GM23338 (cell line): ENCODE measurements at regions not wholly inside any gene's neighbourhood (a gene's known extent, or its start where the extent isn't known, plus 50 kb on each side); places are given as distances from the start of the nearest gene placed in this dataset.

ENCODE experiments used
- ATAC-seq: fragments of 200-7000 bp; cut with Tn5 transposase; 3 replicates; pipeline ENCODE4 v1.9.1; 2020
- DNase-seq: peaks from one replicate; pipeline ENCODE4 v3.0.0-alpha.2; 2015; ENCODE audit warnings: low spot score
- H2AFZ ChIP-seq: fragments of 200-600 bp; sonication (generic); 2 replicates; pipeline ENCODE4 v1.8.0; 2016; ENCODE audit warnings: antibody characterized with exemption, mild to moderate bottlenecking, moderate library complexity
- H3F3A ChIP-seq: fragments of 200-600 bp; sonication (generic); replicated peaks from 2 replicates; pipeline ENCODE4 v1.8.0; 2017; ENCODE audit warnings: antibody characterized with exemption, mixed run types, low read depth
- H3K27ac ChIP-seq: fragments of 200-600 bp; sonication (generic); 2 replicates; pipeline ENCODE4 v1.6.1; 2016; ENCODE audit warnings: low read depth
- H3K27me3 ChIP-seq: fragments of 200-600 bp; sonication (generic); 2 replicates; pipeline ENCODE4 v1.8.0; 2016; ENCODE audit warnings: mild to moderate bottlenecking, mixed run types, moderate library complexity; ENCODE audit not compliant: insufficient read depth
- H3K36me3 ChIP-seq: fragments of 200-600 bp; sonication (generic); 2 replicates; pipeline ENCODE4 v1.8.0; 2016; ENCODE audit warnings: mild to moderate bottlenecking; ENCODE audit not compliant: insufficient read depth
- H3K4me1 ChIP-seq: fragments of 200-600 bp; sonication (generic); 2 replicates; pipeline ENCODE4 v1.8.0; 2016; ENCODE audit warnings: mild to moderate bottlenecking, moderate library complexity; ENCODE audit not compliant: insufficient read depth
- H3K4me2 ChIP-seq: fragments of 200-600 bp; sonication (generic); 2 replicates; pipeline ENCODE4 v1.7.1; 2017; ENCODE audit warnings: mixed run types
- H3K4me3 ChIP-seq: fragments of 200-600 bp; sonication (generic); 2 replicates; pipeline ENCODE4 v1.6.1; 2016; ENCODE audit warnings: mixed run types
- H3K79me2 ChIP-seq: fragments of 200-600 bp; sonication (generic); replicated peaks from 2 replicates; pipeline ENCODE4 v1.8.0; 2017; ENCODE audit warnings: mild to moderate bottlenecking; ENCODE audit not compliant: insufficient read depth
- H3K9me2 ChIP-seq: fragments of 200-600 bp; sonication (generic); 2 replicates; pipeline ENCODE4 v1.8.0; 2017; ENCODE audit not compliant: insufficient read depth
- H4K20me1 ChIP-seq: fragments of 200-600 bp; sonication (generic); replicated peaks from 2 replicates; pipeline ENCODE4 v1.8.0; 2017; ENCODE audit warnings: mild to moderate bottlenecking; ENCODE audit not compliant: insufficient read depth
- H3K27ac Mint-ChIP-seq: 2 replicates; pipeline ENCODE4 v1.8.0; 2020; ENCODE audit warnings: inconsistent platforms, mild to moderate bottlenecking, moderate library complexity, mixed read lengths
- H3K27me3 Mint-ChIP-seq: 3 replicates; pipeline ENCODE4 v1.8.0; 2022; ENCODE audit warnings: low read depth, mild to moderate bottlenecking, moderate library complexity, mixed read lengths, inconsistent platforms; ENCODE audit not compliant: insufficient read depth, poor library complexity
- H3K36me3 Mint-ChIP-seq: 3 replicates; pipeline ENCODE4 v1.8.0; 2021; ENCODE audit warnings: low read depth, mild to moderate bottlenecking, inconsistent platforms, moderate library complexity, mixed read lengths
- H3K4me1 Mint-ChIP-seq: 3 replicates; pipeline ENCODE4 v1.8.0; 2020; ENCODE audit warnings: mild to moderate bottlenecking, inconsistent platforms, mixed read lengths
- H3K4me3 Mint-ChIP-seq: 3 replicates; pipeline ENCODE4 v1.8.0; 2021; ENCODE audit warnings: moderate library complexity, mild to moderate bottlenecking, inconsistent platforms, mixed read lengths
- H3K9me3 Mint-ChIP-seq: 3 replicates; pipeline ENCODE4 v1.8.0; 2020; ENCODE audit warnings: moderate library complexity, mild to moderate bottlenecking, inconsistent platforms, mixed read lengths
- NANOG ChIP-seq: IDR thresholded peaks from 2 replicates; pipeline ENCODE4 v1.6.1; 2016; ENCODE audit warnings: antibody characterized with exemption, borderline replicate concordance
- ZNF114 ChIP-seq: fragments of 250-450 bp; sonication (Bioruptor Pico); IDR thresholded peaks from 2 replicates; pipeline ENCODE4 v1.5.0; 2020; ENCODE audit warnings: mild to moderate bottlenecking, moderate library complexity
- TF ChIP-seq, protein P1 (sequence below): IDR thresholded peaks from 2 replicates; pipeline ENCODE4 v1.6.1; 2016; ENCODE audit warnings: antibody characterized with exemption
- TF ChIP-seq, protein P2 (sequence below): fragments of 250-450 bp; sonication (Bioruptor Pico); IDR thresholded peaks from 2 replicates; pipeline ENCODE4 v1.5.0; 2020; ENCODE audit warnings: mild to moderate bottlenecking, moderate library complexity
- TF ChIP-seq, protein P3 (sequence below): IDR thresholded peaks from one replicate; pipeline ENCODE4 v1.6.1; 2018; ENCODE audit warnings: antibody characterized with exemption; ENCODE audit not compliant: unreplicated experiment
- TF ChIP-seq, protein P4 (sequence below), 2 experiments: fragments of 200-600 bp in 1 of 2; sonication (generic) in 1 of 2; conservative IDR thresholded peaks; 2 replicates each; pipeline versions ENCODE4 v1.5.1 to v1.6.1; 2016 to 2017; ENCODE audit warnings: antibody characterized with exemption in 2 of 2, low read depth in 2 of 2, mild to moderate bottlenecking in 2 of 2, moderate library complexity in 1 of 2

DNA sequence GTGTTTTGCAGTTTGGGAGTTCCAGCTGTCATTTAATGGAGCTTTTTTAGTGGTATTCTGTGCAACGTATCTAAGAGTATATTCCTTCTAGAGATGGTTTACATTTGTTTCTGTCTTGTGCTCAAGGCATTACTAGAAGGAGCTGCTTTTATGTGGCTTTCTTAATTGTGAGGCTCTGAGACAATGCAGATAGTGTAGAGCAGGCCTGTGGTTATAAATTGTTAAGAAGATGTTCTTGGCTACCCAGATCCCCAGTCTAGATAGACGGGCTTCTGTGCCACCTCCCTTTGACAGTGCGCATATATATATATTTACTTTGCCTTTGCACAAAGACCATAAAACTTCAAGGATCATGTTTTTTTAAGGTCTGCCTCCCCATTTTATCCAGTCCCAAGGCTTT is 160.8 kb upstream of the PODXL start:
- H3K27ac Mint-ChIP-seq = no peak overlapping the region
- Histone ChIP-seq H3K36me3 (no peaks in the 10 kb centered on the region), H2AFZ (no peak overlapping the region), H3K4me2 (no peak overlapping the region), H3K4me1 (no peaks in the 10 kb centered on the region), H3K27ac (no peak overlapping the region), H3F3A (no peaks in the 10 kb centered on the region), H4K20me1 (no peaks in the 10 kb centered on the region), H3K27me3 (no peaks in the 10 kb centered on the region), H3K9me2 (0 out of 2 replicates have a peak, but pooled peaks cover under 1% of the 10 kb centered on the region), H3K4me3 (no peak overlapping the region), H3K79me2 (no peaks in the 10 kb centered on the region)
- H3K4me1 Mint-ChIP-seq = no peaks in the 10 kb centered on the region
- no peak overlapping the region for H3K4me3 Mint-ChIP-seq
- H3K36me3 Mint-ChIP-seq = no peaks in the 10 kb centered on the region
- TF ChIP-seq, protein P1, sequence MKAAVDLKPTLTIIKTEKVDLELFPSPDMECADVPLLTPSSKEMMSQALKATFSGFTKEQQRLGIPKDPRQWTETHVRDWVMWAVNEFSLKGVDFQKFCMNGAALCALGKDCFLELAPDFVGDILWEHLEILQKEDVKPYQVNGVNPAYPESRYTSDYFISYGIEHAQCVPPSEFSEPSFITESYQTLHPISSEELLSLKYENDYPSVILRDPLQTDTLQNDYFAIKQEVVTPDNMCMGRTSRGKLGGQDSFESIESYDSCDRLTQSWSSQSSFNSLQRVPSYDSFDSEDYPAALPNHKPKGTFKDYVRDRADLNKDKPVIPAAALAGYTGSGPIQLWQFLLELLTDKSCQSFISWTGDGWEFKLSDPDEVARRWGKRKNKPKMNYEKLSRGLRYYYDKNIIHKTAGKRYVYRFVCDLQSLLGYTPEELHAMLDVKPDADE = no peak
- TF ChIP-seq NANOG (no peak), ZNF114 (CRISPR knock-in tag) (no peak)
- TF ChIP-seq, protein P2, sequence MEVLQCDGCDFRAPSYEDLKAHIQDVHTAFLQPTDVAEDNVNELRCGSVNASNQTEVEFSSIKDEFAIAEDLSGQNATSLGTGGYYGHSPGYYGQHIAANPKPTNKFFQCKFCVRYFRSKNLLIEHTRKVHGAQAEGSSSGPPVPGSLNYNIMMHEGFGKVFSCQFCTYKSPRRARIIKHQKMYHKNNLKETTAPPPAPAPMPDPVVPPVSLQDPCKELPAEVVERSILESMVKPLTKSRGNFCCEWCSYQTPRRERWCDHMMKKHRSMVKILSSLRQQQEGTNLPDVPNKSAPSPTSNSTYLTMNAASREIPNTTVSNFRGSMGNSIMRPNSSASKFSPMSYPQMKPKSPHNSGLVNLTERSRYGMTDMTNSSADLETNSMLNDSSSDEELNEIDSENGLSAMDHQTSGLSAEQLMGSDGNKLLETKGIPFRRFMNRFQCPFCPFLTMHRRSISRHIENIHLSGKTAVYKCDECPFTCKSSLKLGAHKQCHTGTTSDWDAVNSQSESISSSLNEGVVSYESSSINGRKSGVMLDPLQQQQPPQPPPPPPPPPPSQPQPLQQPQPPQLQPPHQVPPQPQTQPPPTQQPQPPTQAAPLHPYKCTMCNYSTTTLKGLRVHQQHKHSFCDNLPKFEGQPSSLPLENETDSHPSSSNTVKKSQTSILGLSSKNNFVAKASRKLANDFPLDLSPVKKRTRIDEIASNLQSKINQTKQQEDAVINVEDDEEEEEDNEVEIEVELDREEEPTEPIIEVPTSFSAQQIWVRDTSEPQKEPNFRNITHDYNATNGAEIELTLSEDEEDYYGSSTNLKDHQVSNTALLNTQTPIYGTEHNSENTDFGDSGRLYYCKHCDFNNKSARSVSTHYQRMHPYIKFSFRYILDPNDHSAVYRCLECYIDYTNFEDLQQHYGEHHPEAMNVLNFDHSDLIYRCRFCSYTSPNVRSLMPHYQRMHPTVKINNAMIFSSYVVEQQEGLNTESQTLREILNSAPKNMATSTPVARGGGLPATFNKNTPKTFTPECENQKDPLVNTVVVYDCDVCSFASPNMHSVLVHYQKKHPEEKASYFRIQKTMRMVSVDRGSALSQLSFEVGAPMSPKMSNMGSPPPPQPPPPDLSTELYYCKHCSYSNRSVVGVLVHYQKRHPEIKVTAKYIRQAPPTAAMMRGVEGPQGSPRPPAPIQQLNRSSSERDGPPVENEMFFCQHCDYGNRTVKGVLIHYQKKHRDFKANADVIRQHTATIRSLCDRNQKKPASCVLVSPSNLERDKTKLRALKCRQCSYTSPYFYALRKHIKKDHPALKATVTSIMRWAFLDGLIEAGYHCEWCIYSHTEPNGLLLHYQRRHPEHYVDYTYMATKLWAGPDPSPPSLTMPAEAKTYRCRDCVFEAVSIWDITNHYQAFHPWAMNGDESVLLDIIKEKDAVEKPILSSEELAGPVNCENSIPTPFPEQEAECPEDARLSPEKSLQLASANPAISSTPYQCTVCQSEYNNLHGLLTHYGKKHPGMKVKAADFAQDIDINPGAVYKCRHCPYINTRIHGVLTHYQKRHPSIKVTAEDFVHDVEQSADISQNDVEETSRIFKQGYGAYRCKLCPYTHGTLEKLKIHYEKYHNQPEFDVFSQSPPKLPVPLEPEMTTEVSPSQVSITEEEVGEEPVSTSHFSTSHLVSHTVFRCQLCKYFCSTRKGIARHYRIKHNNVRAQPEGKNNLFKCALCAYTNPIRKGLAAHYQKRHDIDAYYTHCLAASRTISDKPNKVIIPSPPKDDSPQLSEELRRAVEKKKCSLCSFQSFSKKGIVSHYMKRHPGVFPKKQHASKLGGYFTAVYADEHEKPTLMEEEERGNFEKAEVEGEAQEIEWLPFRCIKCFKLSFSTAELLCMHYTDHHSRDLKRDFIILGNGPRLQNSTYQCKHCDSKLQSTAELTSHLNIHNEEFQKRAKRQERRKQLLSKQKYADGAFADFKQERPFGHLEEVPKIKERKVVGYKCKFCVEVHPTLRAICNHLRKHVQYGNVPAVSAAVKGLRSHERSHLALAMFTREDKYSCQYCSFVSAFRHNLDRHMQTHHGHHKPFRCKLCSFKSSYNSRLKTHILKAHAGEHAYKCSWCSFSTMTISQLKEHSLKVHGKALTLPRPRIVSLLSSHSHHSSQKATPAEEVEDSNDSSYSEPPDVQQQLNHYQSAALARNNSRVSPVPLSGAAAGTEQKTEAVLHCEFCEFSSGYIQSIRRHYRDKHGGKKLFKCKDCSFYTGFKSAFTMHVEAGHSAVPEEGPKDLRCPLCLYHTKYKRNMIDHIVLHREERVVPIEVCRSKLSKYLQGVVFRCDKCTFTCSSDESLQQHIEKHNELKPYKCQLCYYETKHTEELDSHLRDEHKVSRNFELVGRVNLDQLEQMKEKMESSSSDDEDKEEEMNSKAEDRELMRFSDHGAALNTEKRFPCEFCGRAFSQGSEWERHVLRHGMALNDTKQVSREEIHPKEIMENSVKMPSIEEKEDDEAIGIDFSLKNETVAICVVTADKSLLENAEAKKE (CRISPR knock-in tag) = no peak
- ATAC-seq (no peak), DNase-seq (no peak)
- H3K9me3 Mint-ChIP-seq = no peaks in the 10 kb centered on the region
- no peaks in the 10 kb centered on the region for H3K27me3 Mint-ChIP-seq

DNA sequence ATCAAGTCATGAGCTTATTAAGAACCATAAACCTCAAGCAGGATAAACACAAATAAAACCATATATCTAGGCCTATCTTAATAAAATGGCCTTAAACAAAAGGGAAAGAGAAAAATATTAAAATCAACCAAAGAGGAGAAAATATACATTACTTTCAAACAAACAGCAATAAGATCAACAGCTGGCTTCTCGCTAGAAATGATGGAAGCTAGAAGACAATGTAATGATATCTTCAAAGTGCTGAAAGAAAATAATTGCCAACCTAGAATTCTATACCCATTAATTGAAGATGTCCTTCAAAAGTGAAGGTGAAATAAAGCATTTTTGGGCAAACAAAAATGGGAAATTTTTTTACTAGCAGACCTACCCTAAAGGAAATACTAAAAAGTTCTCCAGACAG is 142.9 kb upstream of the PODXL start:
- Histone ChIP-seq H4K20me1 (no peaks in the 10 kb centered on the region), H3K9me2 (peaks cover 10% of the 10 kb centered on the region), H3K79me2 (no peaks in the 10 kb centered on the region), H3K36me3 (no peaks in the 10 kb centered on the region), H3K4me3 (no peak overlapping the region), H2AFZ (no peak overlapping the region), H3K4me1 (no peaks in the 10 kb centered on the region), H3K4me2 (no peak overlapping the region), H3K27ac (no peak overlapping the region), H3F3A (no peaks in the 10 kb centered on the region), H3K27me3 (no peaks in the 10 kb centered on the region)
- no peaks in the 10 kb centered on the region for H3K9me3 Mint-ChIP-seq
- H3K27me3 Mint-ChIP-seq = no peaks in the 10 kb centered on the region
- no peaks in the 10 kb centered on the region for H3K36me3 Mint-ChIP-seq
- no peak overlapping the region for H3K4me3 Mint-ChIP-seq
- no peaks in the 10 kb centered on the region for H3K4me1 Mint-ChIP-seq
- ATAC-seq (no peak), DNase-seq (no peak)
- H3K27ac Mint-ChIP-seq = no peak overlapping the region
- TF ChIP-seq, protein P3, sequence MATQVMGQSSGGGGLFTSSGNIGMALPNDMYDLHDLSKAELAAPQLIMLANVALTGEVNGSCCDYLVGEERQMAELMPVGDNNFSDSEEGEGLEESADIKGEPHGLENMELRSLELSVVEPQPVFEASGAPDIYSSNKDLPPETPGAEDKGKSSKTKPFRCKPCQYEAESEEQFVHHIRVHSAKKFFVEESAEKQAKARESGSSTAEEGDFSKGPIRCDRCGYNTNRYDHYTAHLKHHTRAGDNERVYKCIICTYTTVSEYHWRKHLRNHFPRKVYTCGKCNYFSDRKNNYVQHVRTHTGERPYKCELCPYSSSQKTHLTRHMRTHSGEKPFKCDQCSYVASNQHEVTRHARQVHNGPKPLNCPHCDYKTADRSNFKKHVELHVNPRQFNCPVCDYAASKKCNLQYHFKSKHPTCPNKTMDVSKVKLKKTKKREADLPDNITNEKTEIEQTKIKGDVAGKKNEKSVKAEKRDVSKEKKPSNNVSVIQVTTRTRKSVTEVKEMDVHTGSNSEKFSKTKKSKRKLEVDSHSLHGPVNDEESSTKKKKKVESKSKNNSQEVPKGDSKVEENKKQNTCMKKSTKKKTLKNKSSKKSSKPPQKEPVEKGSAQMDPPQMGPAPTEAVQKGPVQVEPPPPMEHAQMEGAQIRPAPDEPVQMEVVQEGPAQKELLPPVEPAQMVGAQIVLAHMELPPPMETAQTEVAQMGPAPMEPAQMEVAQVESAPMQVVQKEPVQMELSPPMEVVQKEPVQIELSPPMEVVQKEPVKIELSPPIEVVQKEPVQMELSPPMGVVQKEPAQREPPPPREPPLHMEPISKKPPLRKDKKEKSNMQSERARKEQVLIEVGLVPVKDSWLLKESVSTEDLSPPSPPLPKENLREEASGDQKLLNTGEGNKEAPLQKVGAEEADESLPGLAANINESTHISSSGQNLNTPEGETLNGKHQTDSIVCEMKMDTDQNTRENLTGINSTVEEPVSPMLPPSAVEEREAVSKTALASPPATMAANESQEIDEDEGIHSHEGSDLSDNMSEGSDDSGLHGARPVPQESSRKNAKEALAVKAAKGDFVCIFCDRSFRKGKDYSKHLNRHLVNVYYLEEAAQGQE = no peak
- TF ChIP-seq, protein P4, sequence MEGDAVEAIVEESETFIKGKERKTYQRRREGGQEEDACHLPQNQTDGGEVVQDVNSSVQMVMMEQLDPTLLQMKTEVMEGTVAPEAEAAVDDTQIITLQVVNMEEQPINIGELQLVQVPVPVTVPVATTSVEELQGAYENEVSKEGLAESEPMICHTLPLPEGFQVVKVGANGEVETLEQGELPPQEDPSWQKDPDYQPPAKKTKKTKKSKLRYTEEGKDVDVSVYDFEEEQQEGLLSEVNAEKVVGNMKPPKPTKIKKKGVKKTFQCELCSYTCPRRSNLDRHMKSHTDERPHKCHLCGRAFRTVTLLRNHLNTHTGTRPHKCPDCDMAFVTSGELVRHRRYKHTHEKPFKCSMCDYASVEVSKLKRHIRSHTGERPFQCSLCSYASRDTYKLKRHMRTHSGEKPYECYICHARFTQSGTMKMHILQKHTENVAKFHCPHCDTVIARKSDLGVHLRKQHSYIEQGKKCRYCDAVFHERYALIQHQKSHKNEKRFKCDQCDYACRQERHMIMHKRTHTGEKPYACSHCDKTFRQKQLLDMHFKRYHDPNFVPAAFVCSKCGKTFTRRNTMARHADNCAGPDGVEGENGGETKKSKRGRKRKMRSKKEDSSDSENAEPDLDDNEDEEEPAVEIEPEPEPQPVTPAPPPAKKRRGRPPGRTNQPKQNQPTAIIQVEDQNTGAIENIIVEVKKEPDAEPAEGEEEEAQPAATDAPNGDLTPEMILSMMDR (conservative IDR thresholded peaks at IDR 0.05; ENCODE audit: low read depth in 2 of 2) = no peak
- TF ChIP-seq, protein P1 = no peak
